Activated T-cell treated with anti-CD3 and anti-CD28 coated beads for 48 hours (primary cell): ENCODE measurements at regions not wholly inside any gene's neighbourhood (a gene's known extent, or its start where the extent isn't known, plus 50 kb on each side); places are given as distances from the start of the nearest gene placed in this dataset.
"Not testable (repeated sequence)": the region's sequence is repeated elsewhere in the genome, so short reads cannot be mapped to it uniquely, and the experiment has no call there.

ENCODE experiments used
- DNase-seq: peaks from one replicate; pipeline ENCODE4 v3.0.0-alpha.2; 2020; ENCODE audit warnings: low read depth

- no peak for DNase-seq
These were observed 376.9 kb upstream of the SPRY2 start for GRCh38 chr13:80717776-80718175.

DNA sequence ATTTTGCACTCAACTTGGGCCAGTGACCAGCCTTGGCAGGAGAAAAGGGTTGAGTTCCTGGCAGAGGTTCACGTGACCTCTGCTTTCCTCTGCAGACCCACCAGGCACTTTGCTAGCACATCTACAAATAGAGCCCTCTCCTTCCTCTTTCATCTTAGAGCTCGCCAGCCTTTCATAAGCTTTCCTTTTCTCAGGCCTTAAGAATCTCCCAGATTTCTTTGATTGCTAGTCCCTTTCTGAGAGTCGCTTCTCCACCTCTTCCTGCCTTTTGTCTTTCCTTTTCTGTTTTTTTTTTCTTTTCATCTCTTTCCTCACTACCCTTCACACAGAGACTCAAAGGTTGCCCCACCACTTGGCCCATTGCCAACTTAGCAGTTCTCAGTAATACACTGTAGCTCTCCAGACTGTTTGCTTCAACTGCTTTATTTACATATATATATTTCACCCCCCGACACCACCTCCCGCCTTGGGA is 375.7 kb upstream of the SPRY2 start:
- DNase-seq, result no peak

DNA sequence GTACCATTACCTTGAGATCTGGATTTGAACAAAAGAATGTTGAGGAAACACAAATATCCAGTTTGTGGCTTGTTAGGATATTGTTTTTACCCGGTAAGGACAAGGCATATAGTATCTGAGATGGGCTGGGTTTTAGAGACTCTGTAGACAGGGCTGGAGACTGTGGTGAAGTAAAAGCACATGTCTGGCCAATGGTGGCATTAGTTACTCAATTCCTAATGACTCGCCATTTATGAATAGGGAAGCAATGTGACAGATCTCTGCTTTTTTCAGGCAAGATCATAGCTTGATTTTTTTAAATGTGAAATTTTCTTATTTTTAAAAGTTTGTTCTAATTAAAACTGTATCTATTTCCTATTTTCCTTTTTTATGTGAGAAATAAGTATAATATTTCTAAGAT is 371.1 kb upstream of the SPRY2 start:
- DNase-seq, result no peak

DNA sequence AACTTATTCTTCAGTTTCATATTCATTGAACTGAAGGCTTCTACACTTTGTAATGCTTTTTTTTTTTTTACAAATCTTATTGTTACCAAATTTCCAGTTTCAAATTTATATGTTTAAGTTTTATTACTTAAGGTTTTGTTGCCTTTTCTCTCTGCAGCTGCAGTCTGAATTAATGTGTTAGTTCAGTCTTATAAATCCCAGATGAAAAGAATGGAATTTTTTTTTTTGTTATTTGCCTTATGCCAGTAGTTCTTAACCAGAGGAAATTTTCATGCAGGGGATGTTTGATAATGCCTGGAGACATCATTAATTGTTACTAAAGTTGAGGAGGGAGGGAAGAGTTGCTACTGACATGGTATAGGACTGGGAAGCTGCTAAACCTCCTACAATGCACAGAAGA is 367.9 kb upstream of the SPRY2 start:
- DNase-seq, result no peak

GRCh38 chr13:80707000-80707983 is 366.4 kb upstream of the SPRY2 start:
- no peak for DNase-seq

DNA sequence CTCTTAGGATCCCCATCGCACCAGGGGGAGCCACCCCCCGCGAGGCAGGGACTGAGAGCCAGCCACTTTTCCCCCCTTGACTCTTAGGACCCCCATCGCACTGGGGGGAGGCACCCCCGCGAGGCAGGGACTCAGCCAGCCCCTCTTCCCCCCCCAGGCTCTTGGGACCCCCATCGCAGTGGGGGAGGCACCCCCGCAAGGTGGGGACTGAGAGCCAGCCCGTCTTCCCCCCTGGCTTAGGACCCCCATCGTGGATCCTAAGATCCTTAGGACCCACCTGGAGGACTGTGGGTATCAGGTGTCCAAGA is 365.2 kb upstream of the SPRY2 start:
- no peak for DNase-seq

- no peak for DNase-seq
These were observed 364.6 kb upstream of the SPRY2 start for GRCh38 chr13:80705371-80706163.

GRCh38 chr13:80704369-80704768 is 363.4 kb upstream of the SPRY2 start:
- DNase-seq, result no peak

DNA sequence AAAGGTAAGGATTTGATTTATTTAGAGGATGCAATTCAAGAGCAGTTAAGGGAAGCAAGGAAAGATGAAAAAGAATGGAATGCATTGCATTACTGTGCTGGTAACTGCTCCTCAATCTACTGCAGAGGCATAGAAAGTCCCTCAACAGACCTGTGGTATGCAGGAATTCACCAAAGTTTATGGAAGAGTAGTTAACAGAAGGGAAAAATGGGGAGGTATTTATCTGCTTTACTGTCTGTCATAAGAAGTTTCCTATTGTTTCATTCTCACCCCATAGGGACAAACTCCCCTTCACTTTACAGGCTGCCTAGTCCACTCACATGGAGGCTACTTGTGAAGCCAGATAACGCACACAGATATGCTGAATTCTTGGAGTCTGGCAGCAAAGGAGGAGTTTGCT is 354.9 kb upstream of the SPRY2 start:
- DNase-seq, result no peak

DNA sequence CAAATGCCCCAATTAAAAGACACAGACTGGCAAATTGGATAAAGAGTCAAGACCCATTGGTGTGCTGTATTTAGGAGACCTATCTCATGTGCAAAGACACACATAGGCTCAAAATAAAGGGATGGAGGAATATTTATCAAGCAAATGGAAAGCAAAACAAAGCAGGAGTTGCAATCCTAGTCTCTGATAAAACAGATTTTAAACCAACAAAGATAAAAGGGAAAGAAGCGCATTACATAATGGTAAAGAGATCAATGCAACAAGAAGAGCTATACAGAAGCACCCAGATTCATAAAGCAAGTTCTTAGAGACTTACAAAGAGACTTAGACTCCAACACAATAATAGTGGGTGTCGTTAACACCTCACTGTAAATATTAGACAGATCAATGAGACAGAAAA is 350.9 kb upstream of the SPRY2 start:
- not testable (repeated sequence) for DNase-seq

- no peak for DNase-seq
These were observed 349.3 kb upstream of the SPRY2 start for GRCh38 chr13:80690208-80690607.

- no peak for DNase-seq
These were observed 347.7 kb upstream of the SPRY2 start for GRCh38 chr13:80688593-80688992.

DNA sequence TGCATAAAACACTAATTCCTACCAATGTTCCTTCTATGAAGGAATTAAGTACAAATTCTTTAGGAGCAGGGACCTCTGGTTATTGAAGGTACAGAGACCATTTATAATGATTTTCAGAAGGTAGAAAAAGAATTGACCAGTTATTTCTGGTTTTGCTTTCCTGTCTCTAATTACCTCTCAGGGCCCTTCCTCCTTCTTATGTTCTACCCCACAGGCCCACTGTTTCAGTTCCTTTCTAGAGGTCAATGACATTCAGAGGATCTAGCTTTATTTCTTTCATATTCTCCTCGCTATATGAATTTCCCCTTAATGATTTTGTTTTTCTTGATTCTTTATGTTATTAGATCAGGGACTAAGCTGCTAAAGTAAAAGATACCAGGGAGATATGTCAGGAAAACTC is 345.0 kb upstream of the SPRY2 start:
- no peak for DNase-seq

DNA sequence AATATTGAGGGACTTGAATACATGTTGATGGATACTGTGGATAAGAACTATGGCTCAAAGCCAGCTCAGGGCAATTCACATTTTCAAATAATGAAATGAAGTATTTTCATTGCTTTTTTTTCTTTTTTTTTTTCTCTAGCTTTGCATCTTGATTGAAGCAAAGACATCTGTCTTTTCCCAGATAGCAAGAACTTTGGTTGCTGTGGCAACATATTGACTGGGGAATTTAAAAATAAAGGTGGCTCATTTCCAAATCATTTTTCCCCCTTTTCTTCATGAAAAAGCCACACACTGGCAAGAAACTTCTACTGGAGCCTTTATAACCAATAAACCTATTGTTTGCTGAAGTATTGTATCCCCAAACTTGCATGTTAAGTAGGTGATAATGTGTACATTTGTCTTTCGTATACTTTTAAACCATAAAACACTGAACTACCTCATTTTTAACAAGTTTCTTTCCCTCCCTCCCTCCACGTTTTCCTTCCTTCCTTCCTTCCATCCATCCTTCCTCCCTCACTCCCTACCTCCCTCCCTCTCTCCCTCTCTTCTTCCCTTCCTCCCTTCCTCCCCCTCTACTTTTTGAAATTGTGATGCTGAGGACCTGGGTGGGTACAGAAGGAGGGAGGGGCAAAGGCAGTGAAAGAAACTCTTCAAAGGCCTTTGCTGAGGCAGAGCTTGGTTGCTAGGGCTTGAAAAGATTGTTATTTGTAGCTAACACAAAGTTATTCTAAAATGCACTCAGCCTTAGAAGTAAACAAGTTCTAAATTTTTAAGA is 343.5 kb upstream of the SPRY2 start:
- no peak for DNase-seq

GRCh38 chr13:80680786-80681366 is 339.9 kb upstream of the SPRY2 start:
- no peak for DNase-seq

DNA sequence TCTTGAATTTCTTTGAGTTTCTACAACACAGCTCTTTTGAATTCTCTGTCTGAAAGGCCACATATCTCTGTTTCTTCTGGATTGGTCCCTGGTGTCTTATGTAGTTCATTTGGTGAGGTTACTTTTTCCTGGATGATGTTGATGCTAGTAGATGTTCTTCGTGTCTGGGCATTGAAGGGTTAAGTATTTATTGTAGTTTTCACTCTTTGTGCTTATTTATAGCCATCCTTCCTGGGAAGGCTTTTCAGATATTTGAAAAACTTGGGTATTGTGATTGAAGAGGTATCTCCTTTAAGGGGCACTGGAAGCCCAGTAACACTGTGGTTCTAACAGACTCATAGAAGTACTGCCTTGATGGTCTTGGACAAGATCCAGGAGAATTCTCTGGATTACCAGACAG is 338.5 kb upstream of the SPRY2 start:
- DNase-seq, result no peak

DNA sequence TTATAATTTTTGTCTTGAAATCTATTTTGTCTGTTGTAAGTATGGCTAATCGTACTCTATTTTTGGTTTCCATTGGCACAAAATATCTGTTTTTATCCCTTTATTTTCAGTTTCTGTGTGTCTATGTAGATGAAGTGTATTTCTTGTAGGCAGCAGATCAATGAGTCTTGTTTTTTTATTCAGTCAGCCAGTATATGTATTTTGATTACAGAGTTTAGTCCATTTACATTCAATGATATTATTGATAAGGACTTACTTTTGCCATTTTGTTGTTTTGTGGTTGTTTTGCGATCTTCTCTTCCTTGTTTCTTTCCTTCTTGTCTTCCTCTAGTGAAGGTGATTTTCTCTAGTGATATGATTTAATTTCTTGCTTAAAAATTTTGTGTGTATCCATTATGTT is 336.3 kb upstream of the SPRY2 start:
- DNase-seq, result no peak

DNA sequence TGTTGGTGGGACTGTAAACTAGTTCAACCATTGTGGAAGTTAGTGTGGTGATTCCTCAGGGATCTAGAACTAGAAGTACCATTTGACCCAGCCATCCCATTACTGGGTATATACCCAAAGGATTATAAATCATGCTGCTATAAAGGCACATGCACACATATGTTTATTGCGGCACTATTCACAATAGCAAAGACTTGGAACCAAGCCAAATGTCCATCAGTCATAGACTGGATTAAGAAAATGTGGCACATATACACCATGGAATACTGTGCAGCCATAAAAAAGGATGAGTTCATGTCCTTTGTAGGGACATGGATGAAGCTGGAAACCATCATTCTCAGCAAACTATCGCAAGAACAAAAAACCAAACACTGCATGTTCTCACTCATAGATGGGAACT is 334.5 kb upstream of the SPRY2 start:
- not testable (repeated sequence) for DNase-seq

DNA sequence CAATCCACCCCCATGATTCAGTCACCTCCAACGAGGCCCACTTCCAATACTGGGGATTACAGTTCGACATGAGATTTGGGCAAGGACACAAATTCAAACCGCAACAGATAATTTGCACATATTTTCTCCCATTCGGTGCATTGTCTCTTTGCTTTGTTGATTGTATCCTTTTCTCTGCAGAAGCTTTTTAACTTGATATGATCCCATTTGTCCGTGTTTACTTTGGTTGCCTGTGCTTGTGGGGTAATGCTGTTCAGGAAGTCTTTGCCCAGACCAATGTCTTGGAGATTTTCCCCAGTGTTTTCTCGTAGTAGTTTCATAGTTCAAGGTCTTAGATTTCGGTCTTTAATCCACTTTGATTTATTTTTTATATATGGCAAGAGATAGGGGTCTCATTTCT is 330.8 kb upstream of the SPRY2 start:
- DNase-seq, result no peak

DNA sequence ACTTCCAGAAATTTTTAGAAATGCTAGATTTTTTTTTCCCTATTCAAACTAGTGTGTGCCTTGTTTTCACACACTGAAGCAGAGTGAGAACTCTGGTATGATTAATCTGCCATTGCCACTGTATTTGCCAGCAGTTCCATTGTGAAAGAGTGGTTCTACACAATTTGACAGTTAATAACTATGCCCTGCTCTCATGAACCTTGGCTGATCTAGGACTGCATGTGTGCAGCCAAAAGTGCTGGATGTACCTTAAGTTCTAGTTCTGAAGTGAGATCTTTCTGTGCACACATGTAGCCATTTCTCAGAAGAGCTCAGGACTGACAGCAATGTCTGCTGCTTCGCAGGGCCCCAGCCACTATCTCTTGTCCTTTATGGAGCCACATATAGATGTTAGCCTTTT is 328.2 kb upstream of the SPRY2 start:
- no peak for DNase-seq

GRCh38 chr13:80668452-80668851 is 327.5 kb upstream of the SPRY2 start:
- DNase-seq, result no peak
